ENCODE measurements at regions not wholly inside any gene's neighbourhood (a gene's known extent, or its start where the extent isn't known, plus 50 kb on each side); places are given as distances from the start of the nearest gene placed in this dataset.

- H3K4me1 ChIP-seq, result no peaks in the 10 kb centered on the region
- H3K4me3 ChIP-seq, result no peak overlapping the region
- H3K27me3 ChIP-seq, result no peaks in the 10 kb centered on the region
- TF ChIP-seq EP300 (IDR thresholded peaks at IDR 0.05) (no peak), POLR2A (IDR thresholded peaks at IDR 0.05; ENCODE audit: low read depth) (no peak), CTCF (IDR thresholded peaks at IDR 0.05) (no peak), POLR2AphosphoS5 (IDR thresholded peaks at IDR 0.05) (no peak)
- intact Hi-C loops (cut with DNase I), result no loop called here
- no peak for DNase-seq (ENCODE audit: extremely low spot score)
- 83% methylated on average over 6 of the region's 6 CpGs for WGBS
- no peak overlapping the region for H3K27ac ChIP-seq (replicated peaks in 1 of 4)
- no peaks in the 10 kb centered on the region for H3K36me3 ChIP-seq
- H3K9me3 ChIP-seq, result no peaks in the 10 kb centered on the region
These were observed 54.9 kb upstream of the RGS7 start for GRCh38 chr1:241411776-241412338.

- Histone ChIP-seq H3K9me3 (no peaks in the 10 kb centered on the region), H3K36me3 (no peaks in the 10 kb centered on the region), H3K4me3 (no peak overlapping the region), H3K4me1 (no peaks in the 10 kb centered on the region), H3K27ac (replicated peaks in 1 of 4) (no peak overlapping the region), H3K27me3 (no peaks in the 10 kb centered on the region)
- intact Hi-C loops (cut with DNase I), result no loop called here
- no peak for TF ChIP-seq EP300 (IDR thresholded peaks at IDR 0.05)
- no peak for TF ChIP-seq POLR2AphosphoS5 (IDR thresholded peaks at IDR 0.05)
- TF ChIP-seq CTCF (IDR thresholded peaks at IDR 0.05), result no peak
- 82% methylated on average over 7 of the region's 7 CpGs for WGBS
- DNase-seq (ENCODE audit: extremely low spot score), result no peak
These were observed 54.2 kb upstream of the RGS7 start for GRCh38 chr1:241411056-241411775.

DNA sequence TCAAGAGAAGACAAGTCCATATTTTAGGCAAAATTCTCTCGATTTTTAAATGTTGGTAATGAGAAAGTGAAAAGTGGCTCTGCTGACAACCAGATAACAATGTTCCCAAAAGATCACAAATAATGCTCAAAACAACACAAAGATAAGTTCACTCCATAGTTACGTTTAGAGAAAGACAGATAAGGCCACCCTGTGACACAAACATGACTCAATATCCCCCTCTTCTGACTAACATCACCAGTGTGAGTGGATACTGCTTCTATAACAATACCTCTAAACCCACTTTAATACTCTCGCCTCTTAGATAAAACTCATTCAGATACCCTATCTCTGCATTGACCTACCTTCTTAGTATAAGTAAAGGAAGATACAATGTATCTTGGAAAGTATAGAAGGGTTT lies 51.2 kb upstream of the RGS7 start:
- intact Hi-C loops (cut with DNase I), result no loop called here
- Histone ChIP-seq H3K4me1 (no peaks in the 10 kb centered on the region), H3K4me3 (no peak overlapping the region), H3K27me3 (no peaks in the 10 kb centered on the region), H3K9me3 (no peaks in the 10 kb centered on the region), H3K27ac (replicated peaks in 1 of 4) (no peak overlapping the region), H3K36me3 (no peaks in the 10 kb centered on the region)
- WGBS, result 61% methylated on average over 3 of the region's 3 CpGs
- DNase-seq (ENCODE audit: extremely low spot score), result no peak
- TF ChIP-seq POLR2AphosphoS5 (IDR thresholded peaks at IDR 0.05), result no peak
- TF ChIP-seq POLR2A (IDR thresholded peaks at IDR 0.05; ENCODE audit: low read depth), result no peak
- no peak for TF ChIP-seq CTCF (IDR thresholded peaks at IDR 0.05)
- TF ChIP-seq EP300 (IDR thresholded peaks at IDR 0.05), result no peak
